ENCODE measurements at regions not wholly inside any gene's neighbourhood (a gene's known extent, or its start where the extent isn't known, plus 50 kb on each side); places are given as distances from the start of the nearest gene placed in this dataset.

DNA sequence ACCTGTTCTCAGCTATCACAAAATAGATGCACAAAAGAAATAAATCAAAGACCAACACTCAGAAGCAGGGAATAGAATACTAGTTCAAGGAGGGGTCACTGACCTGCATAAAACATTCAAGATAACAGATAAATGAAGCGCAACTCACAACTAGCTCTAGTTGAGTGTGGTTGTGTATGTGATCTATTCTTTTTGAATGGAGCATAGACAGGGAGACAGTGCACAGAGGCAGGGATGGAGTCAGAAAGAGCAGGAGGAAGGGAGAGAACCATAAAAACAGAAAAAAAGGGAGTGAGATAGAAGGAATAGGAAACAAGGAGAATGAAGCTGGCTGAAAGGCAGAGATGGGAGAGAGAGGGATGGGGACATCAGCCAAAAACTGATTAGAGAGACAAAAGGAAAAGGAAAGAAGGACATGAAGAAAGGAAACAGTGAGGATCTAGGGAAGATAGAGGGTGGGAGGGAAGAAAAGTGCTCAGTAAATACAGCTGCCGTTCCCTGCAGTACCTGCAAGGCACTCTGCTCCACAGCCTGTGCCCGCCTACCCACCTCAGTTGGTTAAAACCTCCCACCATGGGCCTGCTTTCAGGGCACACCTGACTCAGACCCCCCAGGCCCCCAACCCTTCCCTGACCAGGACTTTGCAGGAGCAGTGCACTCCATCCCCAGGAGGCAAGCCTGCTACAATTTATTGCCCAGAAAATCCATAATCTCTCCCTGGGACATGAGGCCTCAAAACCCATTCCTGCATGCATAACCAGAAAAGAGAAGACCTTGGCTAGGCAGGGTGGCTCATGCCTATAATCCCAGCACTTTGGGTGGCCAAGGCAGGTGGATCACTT, 385.2 kb upstream of the POU3F1 start:
- Histone ChIP-seq H3K27ac (replicated peaks) (no peak overlapping the region), H3K4me3 (replicated peaks; ENCODE audit: insufficient read depth, low read length) (no peak overlapping the region), H3K27me3 (ENCODE audit: insufficient read depth, poor library complexity, severe bottlenecking) (peaks cover 7% of the 10 kb centered on the region)
- TF ChIP-seq GABPA (IDR thresholded peaks at IDR 0.05; ENCODE audit: low read depth) (no peak), SPI1 (IDR thresholded peaks at IDR 0.05; ENCODE audit: borderline replicate concordance, low read depth) (no peak), POLR2AphosphoS5 (IDR thresholded peaks at IDR 0.05; ENCODE audit: low read depth) (no peak)
- TF ChIP-seq, protein P1, sequence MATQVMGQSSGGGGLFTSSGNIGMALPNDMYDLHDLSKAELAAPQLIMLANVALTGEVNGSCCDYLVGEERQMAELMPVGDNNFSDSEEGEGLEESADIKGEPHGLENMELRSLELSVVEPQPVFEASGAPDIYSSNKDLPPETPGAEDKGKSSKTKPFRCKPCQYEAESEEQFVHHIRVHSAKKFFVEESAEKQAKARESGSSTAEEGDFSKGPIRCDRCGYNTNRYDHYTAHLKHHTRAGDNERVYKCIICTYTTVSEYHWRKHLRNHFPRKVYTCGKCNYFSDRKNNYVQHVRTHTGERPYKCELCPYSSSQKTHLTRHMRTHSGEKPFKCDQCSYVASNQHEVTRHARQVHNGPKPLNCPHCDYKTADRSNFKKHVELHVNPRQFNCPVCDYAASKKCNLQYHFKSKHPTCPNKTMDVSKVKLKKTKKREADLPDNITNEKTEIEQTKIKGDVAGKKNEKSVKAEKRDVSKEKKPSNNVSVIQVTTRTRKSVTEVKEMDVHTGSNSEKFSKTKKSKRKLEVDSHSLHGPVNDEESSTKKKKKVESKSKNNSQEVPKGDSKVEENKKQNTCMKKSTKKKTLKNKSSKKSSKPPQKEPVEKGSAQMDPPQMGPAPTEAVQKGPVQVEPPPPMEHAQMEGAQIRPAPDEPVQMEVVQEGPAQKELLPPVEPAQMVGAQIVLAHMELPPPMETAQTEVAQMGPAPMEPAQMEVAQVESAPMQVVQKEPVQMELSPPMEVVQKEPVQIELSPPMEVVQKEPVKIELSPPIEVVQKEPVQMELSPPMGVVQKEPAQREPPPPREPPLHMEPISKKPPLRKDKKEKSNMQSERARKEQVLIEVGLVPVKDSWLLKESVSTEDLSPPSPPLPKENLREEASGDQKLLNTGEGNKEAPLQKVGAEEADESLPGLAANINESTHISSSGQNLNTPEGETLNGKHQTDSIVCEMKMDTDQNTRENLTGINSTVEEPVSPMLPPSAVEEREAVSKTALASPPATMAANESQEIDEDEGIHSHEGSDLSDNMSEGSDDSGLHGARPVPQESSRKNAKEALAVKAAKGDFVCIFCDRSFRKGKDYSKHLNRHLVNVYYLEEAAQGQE (IDR thresholded peaks at IDR 0.05; ENCODE audit: insufficient replicate concordance, low read depth), result no peak
- TF ChIP-seq, protein P2, sequence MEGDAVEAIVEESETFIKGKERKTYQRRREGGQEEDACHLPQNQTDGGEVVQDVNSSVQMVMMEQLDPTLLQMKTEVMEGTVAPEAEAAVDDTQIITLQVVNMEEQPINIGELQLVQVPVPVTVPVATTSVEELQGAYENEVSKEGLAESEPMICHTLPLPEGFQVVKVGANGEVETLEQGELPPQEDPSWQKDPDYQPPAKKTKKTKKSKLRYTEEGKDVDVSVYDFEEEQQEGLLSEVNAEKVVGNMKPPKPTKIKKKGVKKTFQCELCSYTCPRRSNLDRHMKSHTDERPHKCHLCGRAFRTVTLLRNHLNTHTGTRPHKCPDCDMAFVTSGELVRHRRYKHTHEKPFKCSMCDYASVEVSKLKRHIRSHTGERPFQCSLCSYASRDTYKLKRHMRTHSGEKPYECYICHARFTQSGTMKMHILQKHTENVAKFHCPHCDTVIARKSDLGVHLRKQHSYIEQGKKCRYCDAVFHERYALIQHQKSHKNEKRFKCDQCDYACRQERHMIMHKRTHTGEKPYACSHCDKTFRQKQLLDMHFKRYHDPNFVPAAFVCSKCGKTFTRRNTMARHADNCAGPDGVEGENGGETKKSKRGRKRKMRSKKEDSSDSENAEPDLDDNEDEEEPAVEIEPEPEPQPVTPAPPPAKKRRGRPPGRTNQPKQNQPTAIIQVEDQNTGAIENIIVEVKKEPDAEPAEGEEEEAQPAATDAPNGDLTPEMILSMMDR (IDR thresholded peaks at IDR 0.05; ENCODE audit: insufficient read depth, low read length), result no peak
- no peak for DNase-seq (ENCODE audit: low read depth in 1 of 2, low spot score in 1 of 2)

DNA sequence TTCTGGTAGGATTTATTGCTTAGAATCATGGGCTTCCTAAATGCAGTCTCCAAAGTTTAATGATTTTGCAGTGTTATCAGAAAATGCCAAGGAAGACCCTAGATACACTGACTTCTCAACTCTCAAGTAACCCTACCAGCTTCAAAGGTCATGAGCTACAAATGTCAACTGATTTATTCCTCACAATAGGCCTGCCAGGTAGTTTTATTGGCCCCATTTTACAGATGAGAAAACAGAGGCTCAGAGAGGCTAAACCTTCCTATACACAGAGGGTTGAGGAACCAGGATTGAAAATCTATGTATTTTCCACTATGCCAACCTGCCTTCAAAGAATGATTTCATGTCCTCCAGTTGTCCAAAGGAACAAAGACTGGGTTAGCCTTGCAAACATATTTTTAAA, 384.4 kb upstream of the POU3F1 start:
- no peak for DNase-seq (ENCODE audit: low read depth in 1 of 2, low spot score in 1 of 2)
- TF ChIP-seq POLR2AphosphoS5 (IDR thresholded peaks at IDR 0.05; ENCODE audit: low read depth) (no peak), SPI1 (IDR thresholded peaks at IDR 0.05; ENCODE audit: borderline replicate concordance, low read depth) (no peak), GABPA (IDR thresholded peaks at IDR 0.05; ENCODE audit: low read depth) (no peak)
- TF ChIP-seq, protein P1 (IDR thresholded peaks at IDR 0.05; ENCODE audit: insufficient replicate concordance, low read depth), result no peak
- TF ChIP-seq, protein P2 (IDR thresholded peaks at IDR 0.05; ENCODE audit: insufficient read depth, low read length), result no peak
- H3K27ac ChIP-seq (replicated peaks), result no peak overlapping the region
- peaks cover 7% of the 10 kb centered on the region for H3K27me3 ChIP-seq (ENCODE audit: insufficient read depth, poor library complexity, severe bottlenecking)
- no peak overlapping the region for H3K4me3 ChIP-seq (replicated peaks; ENCODE audit: insufficient read depth, low read length)

DNA sequence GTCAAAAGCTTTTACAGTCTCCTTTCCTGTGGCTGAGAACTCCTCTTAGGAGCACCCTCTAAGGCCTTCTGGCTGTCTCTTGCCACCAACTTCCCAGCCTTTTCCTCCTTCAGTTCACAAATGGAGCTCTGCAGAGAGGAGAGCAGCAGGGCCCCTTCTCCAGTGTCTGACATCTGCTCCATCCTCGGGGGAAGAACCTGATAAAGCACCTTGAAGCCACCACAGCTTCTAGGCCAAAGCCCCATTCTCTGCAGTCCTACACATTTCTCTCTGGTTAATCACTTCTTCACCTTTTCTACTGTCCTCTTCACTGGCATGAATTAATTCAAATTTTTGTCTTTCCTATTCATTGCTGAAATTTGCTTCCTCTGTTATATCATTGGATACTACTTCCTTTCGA, 378.1 kb upstream of the POU3F1 start:
- Histone ChIP-seq H3K27ac (replicated peaks) (no peak overlapping the region), H3K4me3 (replicated peaks; ENCODE audit: insufficient read depth, low read length) (no peak overlapping the region)
- TF ChIP-seq, protein P1 (IDR thresholded peaks at IDR 0.05; ENCODE audit: insufficient replicate concordance, low read depth), result no peak
- no peak for TF ChIP-seq GABPA (IDR thresholded peaks at IDR 0.05; ENCODE audit: low read depth)
- no peak for TF ChIP-seq SPI1 (IDR thresholded peaks at IDR 0.05; ENCODE audit: borderline replicate concordance, low read depth)
- no peak for TF ChIP-seq POLR2AphosphoS5 (IDR thresholded peaks at IDR 0.05; ENCODE audit: low read depth)

More for the DNA sequence above, 378.1 kb upstream of the POU3F1 start:
- no peak for DNase-seq (ENCODE audit: low read depth in 1 of 2, low spot score in 1 of 2)
- peaks cover 4% of the 10 kb centered on the region for H3K27me3 ChIP-seq (ENCODE audit: insufficient read depth, poor library complexity, severe bottlenecking)

Data from HL-60 (cell line).